Retina (tissue), 1 donor: ENCODE measurements at regions not wholly inside any gene's neighbourhood (a gene's known extent, or its start where the extent isn't known, plus 50 kb on each side); places are given as distances from the start of the nearest gene placed in this dataset.

ENCODE experiments used
- DNase-seq: peaks from one replicate; pipeline ENCODE4 v3.0.0-alpha.2; 2016

DNA sequence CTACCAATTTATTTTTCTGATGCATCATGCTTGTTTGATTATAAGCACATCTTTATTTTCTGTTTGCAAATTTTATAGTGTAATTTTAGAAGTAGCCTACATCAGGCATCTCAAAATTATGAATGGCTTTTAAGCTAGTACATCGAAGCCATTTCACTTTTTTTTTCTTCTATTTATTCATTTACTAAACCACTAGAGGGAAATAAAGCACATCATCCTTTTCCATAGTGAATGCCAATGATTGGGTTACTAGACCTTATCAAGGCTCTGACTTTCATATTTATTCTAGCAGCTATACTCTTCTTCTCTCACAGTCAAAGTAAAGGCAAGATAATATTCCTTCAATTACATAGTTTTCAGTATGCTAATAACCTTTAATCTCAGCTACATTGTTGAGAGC is 736.4 kb upstream of the LRFN5 start:
- no peak for DNase-seq

DNA sequence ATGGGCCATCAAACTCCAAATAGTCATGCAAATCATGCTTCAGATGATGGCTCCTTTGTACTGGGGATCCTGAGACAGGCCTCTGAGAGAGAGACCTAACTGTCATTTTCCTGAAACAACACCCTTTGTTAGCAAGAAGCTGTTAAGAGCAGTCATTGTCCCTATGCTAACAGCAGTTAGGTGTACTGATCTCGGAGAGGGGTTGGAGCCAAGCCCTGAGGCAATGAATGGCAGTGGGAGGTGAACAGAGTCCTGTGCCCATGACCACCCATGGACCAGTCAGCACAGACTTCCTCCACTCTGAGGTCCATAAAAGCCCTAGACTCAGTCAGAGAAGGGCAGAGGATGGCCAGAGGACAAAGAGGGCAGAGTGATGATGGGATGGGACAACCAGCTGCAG is 747.6 kb upstream of the LRFN5 start:
- no peak for DNase-seq

DNA sequence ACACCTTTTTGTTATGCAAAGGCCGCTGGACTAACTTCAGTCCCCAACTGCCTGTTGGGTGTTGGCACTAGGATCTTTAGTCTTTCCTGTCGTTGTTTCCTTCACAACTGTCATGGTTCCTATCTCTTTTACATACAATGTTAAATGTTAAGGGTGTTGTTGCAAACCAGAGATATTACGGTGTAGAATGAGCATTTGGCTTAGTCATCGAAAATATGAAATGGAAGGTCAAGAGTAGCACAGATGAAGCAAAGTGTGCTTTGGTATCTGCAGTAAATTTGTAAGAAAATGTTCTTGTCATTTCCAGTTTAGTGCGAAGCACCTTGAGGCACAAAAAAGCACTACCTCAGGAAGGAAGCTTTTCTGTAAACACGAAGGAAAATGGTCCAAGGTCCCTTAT is 751.3 kb upstream of the LRFN5 start:
- no peak for DNase-seq

DNA sequence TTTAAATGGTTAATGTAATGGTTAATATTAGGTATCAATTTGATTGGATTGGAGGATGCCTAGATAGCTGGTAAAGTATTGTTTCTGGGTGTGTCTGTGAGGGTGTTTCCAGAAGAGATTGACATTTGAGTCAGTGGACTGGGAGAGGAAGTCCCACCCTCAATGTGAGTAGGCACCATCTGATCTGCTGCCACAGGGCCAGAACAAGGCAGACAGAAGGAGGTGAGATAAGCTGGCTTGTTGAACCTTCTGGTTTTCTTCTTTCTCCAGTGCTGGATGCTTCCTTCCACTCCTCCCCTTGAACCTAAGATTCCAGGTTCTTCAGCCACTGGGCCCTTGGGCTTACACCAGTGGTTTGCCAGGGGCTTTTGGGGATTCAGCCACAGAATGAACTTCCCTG is 756.5 kb upstream of the LRFN5 start:
- DNase-seq: peak; percentile 2

DNA sequence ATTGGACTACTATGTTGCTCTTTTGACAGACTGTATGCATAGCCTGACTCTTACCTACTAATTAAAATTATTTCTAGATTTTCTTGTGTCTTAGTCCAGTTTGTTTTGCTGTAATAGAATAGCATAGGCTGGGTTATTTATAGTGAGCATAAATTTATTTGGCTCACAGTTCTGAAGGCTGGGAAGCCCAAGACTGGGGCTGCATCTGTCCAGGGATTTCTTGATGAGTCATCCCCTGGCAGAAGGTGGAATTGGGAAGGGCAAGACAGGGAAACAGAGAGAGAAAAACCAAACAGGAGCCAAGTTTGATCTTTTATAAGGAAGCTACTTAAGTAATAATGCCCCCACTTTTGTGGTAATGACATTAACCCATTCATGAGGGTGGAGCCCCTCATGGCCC is 759.2 kb upstream of the LRFN5 start:
- no peak for DNase-seq

DNA sequence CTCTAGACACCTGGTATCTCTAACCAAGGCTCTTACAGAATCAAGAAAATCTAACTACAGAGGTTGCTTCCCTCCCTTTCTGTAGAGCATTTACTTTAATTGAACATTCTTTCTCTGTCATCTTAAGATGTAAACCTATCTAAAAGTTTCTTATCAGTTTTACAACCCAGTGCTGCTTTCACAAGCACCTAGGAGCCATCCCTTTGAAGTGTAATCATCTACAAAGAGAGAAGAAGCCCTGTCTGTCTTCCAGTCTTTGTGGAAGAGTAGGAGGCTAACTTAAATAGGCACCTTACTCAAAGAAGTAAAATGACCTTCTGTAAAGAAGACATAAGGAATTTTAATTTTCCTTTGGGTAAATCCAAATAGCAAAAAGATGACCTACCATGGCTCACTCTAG is 763.9 kb upstream of the LRFN5 start:
- DNase-seq: no peak

DNA sequence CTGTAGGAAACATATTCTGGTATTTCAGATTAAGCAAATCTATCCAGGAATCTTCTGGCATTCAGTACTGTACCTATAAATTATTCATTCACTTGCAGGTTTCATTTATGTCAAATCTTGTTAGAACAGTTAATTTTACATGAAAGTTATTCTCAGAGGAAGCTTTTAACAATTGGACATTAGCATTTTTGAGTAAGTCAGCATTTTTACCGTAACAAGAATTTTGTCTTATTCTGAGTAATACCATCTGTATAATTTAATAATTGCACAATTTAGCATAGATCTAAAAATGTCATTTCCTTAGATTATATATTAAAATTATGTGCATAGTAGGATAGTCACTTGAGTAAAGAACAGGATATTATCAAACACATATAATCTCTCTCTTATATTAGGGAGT is 764.8 kb upstream of the LRFN5 start:
- DNase-seq: no peak

DNA sequence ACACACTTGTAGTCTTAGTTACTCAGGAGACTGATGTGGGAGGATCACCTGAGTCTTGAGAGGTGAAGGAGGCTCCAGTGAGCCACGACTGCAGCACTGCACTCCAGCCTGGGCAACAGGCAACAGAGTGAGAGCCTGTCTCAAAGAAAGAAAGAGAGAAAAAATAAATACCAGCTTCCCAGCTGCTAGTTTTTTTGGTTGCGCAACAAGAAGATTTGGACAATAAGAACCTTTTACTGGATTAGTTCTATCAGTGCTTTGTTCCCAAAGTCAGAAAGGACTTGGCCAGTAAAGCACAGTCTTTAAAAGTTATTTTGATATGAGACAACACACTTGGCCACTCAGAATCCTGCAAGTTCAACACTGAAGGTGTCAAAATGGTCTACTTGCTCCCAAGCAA is 768.1 kb upstream of the LRFN5 start:
- no peak for DNase-seq

DNA sequence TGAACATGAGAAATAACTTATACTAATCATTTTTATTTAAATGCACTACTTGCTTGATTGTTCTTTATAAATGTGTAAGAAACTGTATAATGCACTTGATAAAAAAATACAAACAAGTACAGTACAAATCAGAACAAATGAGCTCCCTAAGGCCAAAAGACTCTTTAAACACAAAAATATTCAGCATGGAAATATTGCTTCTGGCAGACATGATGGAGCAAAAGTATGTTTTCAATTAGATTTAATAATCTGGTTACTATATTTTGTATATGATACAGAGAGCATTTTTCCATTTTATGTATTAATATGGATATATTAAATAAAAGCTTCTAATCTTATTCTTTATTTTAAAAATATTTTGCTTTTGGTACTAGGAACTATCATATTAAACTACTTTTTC is 800.2 kb upstream of the LRFN5 start:
- DNase-seq: no peak

DNA sequence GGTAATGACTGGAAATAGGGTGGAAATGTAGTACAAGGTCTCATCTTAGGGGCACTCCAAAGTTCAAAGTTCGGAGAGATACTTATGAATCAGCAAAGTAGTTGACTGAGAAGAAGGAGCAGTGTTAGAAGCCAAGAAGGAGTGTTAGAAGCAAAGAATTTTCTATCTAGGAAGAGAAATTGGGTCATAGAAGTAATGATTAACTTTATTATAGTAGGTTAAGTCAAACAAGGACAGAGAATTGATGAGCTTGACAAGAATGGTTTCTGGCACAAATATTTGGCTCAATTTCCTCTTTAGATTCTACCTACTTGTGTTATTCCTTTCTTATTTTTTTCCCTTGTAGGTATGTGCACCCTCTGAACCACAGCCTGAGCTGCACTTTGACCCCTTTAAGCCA is 810.5 kb upstream of the LRFN5 start:
- DNase-seq: no peak

DNA sequence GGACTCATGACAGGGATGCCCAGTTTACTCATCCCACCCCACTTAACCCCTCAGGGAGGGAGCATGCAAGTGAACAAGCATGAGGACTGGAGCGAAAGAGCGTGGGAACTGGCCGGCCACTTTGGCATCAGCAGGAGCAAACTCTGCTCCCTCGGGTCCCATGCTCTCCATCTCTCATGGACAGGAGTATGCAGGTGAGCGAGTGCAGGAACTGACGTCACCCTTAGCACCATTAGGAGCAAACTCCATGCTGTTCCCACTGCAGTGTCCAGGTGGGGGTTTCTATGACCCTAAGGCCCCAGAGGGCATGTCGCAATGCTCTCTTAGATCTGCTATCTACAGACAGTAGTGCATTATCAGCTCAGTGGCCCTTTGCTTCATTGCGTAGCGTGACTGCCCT is 821.8 kb upstream of the LRFN5 start:
- no peak for DNase-seq

DNA sequence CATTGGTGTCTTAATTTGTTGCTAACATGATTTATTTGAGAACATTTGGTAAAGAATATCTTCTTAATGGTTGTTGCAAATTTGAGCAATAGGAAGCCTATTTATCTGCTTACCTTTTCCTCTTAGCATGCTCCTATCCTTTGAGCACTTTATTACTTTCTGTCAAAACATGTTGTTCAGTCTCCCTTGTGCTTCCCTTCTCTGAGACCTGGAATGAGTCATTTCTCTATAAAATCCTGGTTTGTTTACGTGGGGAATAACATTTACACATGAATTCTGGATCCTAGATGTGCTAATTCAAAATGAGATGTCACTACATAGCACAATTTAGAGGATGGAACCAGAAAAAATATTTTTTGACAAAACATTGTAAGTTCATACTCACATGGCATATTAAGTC is 844.0 kb upstream of the LRFN5 start:
- no peak for DNase-seq

DNA sequence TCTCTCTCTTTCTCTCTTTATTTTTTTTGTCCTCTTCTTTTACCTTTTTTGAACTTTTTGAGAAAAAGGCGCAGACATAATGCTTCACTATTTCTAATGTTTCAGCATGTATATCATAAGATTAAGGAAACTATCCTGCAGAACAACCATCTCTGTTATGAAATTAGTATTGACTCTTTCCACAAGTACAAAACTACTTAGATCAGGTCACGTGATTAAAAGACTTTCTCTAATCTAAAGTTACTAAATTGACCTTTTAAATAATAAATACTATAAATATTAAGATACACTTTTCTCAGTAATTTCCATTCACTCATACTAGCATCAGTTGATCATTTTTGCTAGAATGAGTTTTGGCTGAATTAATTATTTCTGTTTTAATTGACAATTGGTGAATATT is 844.5 kb upstream of the LRFN5 start:
- DNase-seq: no peak

DNA sequence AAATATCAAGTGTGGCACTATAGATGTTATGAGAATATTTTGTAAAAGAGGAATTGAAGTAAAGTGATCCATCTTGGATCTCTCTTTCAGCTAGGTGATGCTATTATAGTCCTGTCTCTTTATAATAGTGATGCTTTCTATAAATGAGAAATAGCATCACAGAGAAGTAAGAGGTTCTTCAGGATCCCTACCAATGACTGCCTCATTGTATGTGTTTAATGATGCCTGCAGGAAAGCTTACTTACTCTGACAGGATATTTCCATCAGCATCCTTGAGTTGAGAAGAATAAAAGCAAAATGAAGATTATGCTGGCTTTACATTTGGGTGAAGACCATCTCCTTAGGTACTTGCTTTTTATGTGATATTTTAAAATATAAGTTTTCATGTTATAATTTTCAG is 846.0 kb upstream of the LRFN5 start:
- no peak for DNase-seq

DNA sequence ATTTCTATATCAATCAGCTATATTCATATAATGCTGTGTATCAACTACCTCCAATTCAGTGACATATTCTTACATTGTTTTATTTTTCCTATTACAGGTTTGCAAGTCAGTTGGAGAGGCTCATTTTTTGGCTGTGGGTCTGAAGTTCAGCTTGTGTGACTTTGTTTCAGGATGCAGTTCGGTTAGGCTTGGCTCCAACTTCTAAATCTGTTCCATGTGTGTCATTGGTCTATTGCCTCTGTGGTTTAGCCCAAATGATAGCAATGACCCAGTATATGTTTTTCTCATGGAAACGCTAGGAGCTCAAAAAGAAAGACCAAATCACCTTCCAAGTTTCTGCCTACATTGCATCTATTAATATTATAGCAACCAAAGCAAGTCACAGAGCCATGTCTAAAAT is 848.6 kb upstream of the LRFN5 start:
- DNase-seq: no peak

DNA sequence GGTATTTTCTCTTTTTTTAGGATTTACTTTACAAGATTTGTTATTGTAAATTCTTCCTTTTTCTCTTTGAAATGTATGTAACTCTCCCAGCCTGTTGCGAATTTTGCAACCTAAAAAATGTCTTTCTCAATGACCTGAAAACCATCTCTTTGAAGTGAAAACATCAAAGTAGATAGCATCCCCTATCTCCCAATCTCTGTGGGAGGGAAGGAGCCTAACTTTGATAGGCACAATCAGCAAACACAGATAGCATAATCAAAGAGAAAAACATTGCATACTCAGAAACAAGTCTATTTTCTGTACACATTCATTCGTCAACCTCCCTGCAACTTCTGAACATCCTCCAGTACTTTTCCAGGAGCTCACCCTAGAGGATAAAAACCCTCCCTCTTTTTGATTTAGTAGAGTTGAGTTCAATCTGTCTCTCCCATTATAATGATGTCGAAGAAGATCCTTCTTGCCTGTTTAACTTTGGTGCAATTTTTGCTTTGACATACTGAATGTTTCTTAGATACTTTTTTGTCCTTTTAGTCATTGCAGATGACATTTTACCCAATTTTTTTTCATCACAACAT is 849.2 kb upstream of the LRFN5 start:
- DNase-seq: no peak

DNA sequence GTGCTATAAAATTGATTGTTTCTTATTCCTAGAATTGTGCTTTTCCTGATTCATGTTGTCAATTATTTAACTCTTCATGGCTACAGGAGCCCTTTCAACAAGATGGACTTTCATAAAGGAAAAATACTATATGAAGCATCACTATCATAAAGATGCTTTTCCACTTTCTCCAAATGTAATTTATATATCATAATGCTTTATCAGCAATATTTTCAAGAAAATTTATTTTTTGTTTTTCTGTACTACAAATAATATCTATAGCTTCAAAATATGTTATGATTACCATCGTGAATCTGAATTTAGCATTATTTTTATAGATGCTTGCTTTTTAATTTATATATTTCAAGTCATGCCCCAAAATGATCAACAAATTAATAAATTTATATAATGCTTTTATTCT is 873.5 kb upstream of the LRFN5 start:
- no peak for DNase-seq

DNA sequence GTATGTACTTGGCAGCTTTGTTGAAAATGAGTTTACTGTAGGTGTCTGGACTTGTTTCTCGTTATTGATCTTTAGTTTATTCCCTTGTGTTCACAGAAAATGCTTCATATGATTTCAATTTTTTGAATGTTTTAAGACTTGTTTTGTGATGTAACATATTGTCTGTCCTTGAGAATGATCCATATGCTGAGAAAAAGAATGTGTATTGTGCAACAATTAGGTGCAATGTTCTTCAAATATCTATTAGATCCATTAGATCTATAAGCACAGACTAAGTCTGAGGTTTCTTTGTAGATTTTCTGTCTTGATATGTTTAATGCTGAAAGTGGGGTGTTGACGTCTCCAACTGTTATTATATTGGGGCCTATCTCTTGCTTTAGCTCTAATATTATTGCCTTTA is 879.6 kb upstream of the LRFN5 start:
- DNase-seq: no peak

DNA sequence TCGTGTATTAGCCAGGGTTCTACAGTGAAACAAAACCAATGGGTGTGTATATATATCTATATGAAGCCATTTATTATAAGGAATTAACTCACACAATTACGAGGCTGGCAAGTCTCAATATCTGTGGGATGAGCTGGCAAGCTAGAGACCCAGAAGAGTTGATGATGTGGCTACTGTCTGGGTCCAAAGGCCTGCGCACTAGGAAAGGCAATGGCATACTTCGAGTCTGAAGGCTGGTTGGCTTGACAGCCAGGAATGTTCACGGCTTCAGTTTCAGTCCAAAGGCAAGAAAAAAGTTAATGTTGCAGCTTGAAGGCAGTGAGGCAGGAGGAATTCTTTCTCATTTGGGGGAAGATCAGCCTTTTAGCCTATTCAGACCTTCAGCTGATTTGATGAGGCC is 893.3 kb upstream of the LRFN5 start:
- no peak for DNase-seq

DNA sequence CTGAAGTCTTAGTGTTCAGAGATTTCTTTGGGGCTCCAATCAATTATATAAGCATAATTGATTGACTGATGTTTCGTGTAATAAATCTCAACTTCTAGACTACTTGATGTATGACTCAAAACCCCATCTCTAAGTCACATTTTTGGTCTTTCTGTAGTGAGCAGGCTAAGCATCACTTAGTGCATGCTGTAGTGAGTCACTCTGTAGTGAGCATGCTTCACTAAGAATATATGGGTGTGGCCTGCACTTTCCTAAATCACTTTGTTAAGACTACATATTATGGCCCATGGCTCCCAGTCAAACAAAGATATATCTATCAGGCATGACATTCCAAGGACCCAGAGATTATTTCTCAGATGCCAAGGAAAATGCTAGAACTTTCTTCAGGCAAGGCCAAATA is 909.4 kb upstream of the LRFN5 start:
- DNase-seq: no peak

DNA sequence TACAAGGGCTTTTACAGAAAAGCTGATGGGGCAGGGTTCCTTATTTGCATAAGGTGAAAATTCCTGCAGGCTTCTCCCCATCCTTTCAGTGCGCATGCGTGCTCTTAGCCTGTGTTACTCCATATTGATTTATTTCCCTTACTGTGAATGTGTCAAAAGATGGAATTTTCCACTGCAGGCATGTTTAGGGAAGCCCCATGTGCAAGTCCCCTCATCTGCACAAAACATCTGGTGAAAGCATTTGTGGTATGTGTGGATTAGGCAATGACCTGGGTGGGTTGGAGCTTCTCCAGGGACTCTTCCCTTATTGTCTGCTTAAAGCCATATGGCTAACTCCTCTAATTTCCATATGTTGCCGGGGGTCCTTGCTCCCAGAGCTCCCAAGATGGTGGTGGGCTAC is 912.7 kb upstream of the LRFN5 start:
- no peak for DNase-seq

DNA sequence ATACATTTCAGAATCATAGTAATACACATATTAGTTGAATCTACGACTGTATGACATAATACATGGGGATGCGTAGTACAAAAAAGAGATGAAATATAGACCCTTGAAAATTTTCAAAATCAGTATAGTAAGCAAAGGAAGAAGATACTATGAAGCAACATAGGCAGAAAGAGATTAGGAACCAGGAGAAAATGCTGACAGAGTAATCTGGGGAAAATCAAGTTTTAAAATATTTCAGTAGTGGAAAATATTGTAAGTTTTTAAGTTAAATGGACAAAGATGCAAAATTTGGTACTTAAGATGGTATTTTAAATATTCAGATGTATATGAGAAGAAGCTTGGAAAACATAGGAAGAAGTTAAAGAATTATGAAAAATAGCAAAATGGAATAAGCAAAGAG is 915.6 kb upstream of the LRFN5 start:
- DNase-seq: no peak

DNA sequence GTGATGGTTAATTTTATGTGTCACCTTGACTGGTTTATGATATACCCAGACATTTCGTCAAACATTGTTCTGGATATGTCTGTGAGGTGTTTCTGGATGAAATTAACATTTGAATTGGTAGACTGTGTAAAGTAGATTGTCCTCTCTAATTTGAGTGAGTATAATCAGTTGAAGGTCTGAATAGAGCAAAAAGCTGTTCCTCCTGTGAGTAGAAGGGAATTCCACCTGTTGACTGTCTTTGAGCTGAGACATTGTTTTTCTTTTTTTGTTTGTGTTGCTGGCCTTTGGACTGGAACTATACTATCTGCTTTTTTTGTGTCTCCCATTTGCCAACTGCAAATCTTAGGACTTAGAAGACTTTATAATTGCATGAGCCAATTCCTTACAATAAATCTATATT is 920.9 kb upstream of the LRFN5 start:
- no peak for DNase-seq

DNA sequence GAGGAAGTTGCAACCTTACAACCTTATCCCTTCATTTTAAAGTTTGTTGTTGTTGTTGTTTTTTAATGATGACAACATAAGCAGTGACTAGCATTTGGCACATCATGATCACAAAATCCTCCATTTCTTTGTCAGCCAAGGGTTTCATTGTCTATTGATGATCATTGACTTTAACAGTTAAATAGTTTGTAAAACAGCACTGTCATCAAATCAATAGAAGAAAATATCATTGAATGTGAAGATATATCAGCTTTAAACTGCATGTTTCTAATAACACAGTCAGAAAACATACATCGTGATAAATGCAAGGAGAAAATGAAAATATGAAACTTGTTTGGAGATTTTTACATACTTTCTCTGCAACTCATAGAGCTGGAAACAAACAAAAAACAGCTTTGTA is 922.3 kb upstream of the LRFN5 start:
- DNase-seq: no peak

DNA sequence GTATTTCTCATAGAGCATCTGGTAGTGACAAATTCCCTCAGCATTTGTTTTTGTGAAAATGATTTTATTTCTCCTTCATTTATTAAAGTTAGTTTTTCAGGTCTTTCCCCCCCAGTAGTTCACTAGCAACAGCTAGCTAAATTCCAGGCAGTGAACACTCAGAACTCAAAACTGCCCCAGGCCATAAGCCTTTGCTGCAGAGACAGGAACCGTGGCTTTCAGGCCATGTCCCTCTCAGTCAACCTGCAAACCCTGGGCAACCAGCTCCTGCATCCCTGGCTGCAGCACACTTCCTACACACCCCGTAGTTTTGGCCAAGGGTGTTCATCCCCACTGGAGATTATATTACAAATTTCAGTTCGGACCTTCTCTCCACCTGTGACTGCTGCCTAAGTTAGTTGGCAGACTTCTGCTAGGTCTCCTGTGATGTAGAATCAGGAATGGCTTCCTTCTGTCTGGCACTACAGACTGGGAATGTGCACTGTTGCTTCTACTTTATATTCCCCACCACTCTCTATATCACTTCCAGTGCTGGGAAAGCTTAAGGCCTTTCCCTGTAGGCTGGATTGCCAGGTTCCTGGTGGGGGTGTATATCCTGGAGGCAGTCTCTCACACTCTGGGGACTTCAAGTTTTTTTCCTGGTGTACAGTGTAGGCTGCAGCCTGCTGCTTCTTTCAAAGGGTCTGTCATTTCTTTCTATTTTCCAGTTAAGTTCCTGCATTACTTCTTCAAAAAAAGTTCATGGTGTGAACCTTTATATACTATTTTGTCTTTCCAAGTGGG is 924.4 kb upstream of the LRFN5 start:
- DNase-seq: no peak
